PC-3 (cell line): ENCODE measurements at regions not wholly inside any gene's neighbourhood (a gene's known extent, or its start where the extent isn't known, plus 50 kb on each side); places are given as distances from the start of the nearest gene placed in this dataset.

ENCODE experiments used
- ATAC-seq: fragments of 200-7000 bp; cut with Tn5 transposase; 2 replicates; pipeline ENCODE4 v1.9.1; 2020; ENCODE audit warnings: mild to moderate bottlenecking, moderate library complexity
- BruUV-seq: library from RNA; stranded (reverse); fragments of 400-500 nt; replicated peaks from 2 replicates; lab custom pipeline; 2021; lab: Mats Ljungman, UMichigan
- CTCF ChIA-PET: fragments of 300-600 bp; sonication (Branson Sonifier 250); formaldehyde crosslinking; loops from one replicate; lab custom pipeline; 2022; ENCODE audit warnings: antibody characterized with exemption; lab: Charles Lee
- POLR2A ChIA-PET: fragments of 300-600 bp; sonication (Branson Sonifier 250); formaldehyde crosslinking; loops from one replicate; lab custom pipeline; 2022; ENCODE audit warnings: antibody characterized with exemption; ENCODE audit not compliant: unreplicated experiment; lab: Charles Lee
- DNase-seq: peaks from one replicate; pipeline ENCODE4 v3.0.0-alpha.2; 2015
- H2AFZ ChIP-seq: fragments of 300-600 bp; sonication (generic); 2 replicates; pipeline ENCODE4 v1.6.0; 2016; ENCODE audit warnings: antibody characterized with exemption, low read length
- H3F3A ChIP-seq: fragments of 300-600 bp; sonication (generic); one replicate; pipeline ENCODE4 v1.6.0; 2017; ENCODE audit warnings: antibody characterized with exemption, low read length, control low read depth, mild to moderate bottlenecking; ENCODE audit not compliant: unreplicated experiment
- H3K27ac ChIP-seq: fragments of 300-600 bp; sonication (generic); 2 replicates; pipeline ENCODE4 v1.5.1; 2016; ENCODE audit warnings: mild to moderate bottlenecking, low read length
- H3K27me3 ChIP-seq: fragments of 300-600 bp; sonication (generic); 2 replicates; pipeline ENCODE4 v1.6.1; 2016; ENCODE audit warnings: low read length, mixed read lengths
- H3K36me3 ChIP-seq: fragments of 300-600 bp; sonication (generic); 2 replicates; pipeline ENCODE4 v1.6.1; 2016; ENCODE audit warnings: low read depth, mixed run types, low read length, mixed read lengths
- H3K4me1 ChIP-seq: fragments of 300-600 bp; sonication (generic); 2 replicates; pipeline ENCODE4 v1.5.1; 2016; ENCODE audit warnings: low read length; ENCODE audit not compliant: insufficient read depth
- H3K4me2 ChIP-seq: fragments of 300-600 bp; sonication (generic); 2 replicates; pipeline ENCODE4 v1.6.0; 2016; ENCODE audit warnings: low read length
- H3K4me3 ChIP-seq: fragments of 300-600 bp; sonication (generic); 2 replicates; pipeline ENCODE4 v1.5.1; 2016; ENCODE audit warnings: mild to moderate bottlenecking, low read length, mixed read lengths
- H3K79me2 ChIP-seq: fragments of 300-600 bp; sonication (generic); 2 replicates; pipeline ENCODE4 v1.6.1; 2017; ENCODE audit warnings: low read length, mixed read lengths
- H3K9ac ChIP-seq: fragments of 300-600 bp; sonication (generic); 2 replicates; pipeline ENCODE4 v1.6.0; 2016; ENCODE audit warnings: mild to moderate bottlenecking, low read length
- H3K9me2 ChIP-seq: fragments of 300-600 bp; sonication (generic); replicated peaks from 2 replicates; pipeline ENCODE4 v1.6.1; 2016; ENCODE audit warnings: mixed run types, low read length, mixed read lengths
- H3K9me3 ChIP-seq: fragments of 300-600 bp; sonication (generic); 2 replicates; pipeline ENCODE4 v1.6.1; 2016; ENCODE audit warnings: low read length, mixed read lengths
- H4K20me1 ChIP-seq: fragments of 300-600 bp; sonication (generic); 2 replicates; pipeline ENCODE4 v1.6.1; 2016; ENCODE audit warnings: low read length, mixed read lengths
- EZH2 ChIP-seq: fragments of 300-600 bp; sonication (generic); IDR thresholded peaks from one replicate; pipeline ENCODE4 v1.6.1; 2017; ENCODE audit warnings: antibody characterized with exemption, mild to moderate bottlenecking, low read length; ENCODE audit not compliant: unreplicated experiment
- EZH2phosphoT487 ChIP-seq: fragments of 300-600 bp; sonication (generic); IDR thresholded peaks from 2 replicates; pipeline ENCODE4 v1.6.1; 2018; ENCODE audit warnings: mild to moderate bottlenecking, antibody characterized with exemption, low read length, borderline replicate concordance
- intact Hi-C: fragments of 100-400 bp; cut with micrococcal nuclease; formaldehyde crosslinking; loops from 2 replicates; pipeline ENCODE4 v1.9.0; 2023
- TF ChIP-seq, protein P1 (sequence below): fragments of 300-600 bp; sonication (generic); conservative IDR thresholded peaks from 2 replicates; pipeline ENCODE4 v1.5.1; 2017; ENCODE audit warnings: antibody characterized with exemption, low read depth, mild to moderate bottlenecking, low read length

DNA sequence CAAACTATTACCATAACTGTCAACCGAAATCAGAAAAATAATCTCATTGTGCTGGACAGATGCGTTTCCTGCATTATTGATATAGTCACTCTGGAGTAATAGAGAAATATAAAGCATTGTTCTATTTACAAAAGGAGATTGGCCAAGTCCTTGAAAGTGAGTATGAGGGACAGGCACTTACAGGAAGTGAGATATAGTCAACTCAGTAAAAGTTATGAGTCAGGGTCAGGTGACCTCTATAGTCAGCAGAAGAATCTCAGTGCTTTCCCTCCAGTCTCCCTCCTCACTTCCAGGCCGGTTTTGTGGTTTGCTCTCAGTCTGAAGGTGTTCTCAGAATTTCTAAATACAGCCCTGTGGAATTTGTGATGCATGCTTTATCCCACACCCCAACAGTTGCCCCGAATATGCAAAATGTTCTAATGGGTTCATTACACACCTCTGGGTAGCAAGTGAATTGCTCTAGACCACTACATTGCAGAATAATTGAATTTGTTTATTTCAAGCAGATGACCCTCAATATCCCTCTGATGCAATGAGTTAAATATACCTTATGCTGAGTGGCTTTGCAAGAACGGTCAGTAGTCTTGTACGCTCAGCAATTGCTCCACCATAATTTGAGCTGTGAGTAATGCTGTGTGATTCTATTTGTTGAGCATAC is 787.7 kb downstream of the MCTP2 start:
- ATAC-seq (no peak; the same call in 1 of the 2 replicates), DNase-seq (peak; percentile 78)
- H3K4me1 ChIP-seq = peaks cover 21% of the 10 kb centered on the region
- H3K9ac ChIP-seq = no peak overlapping the region
- ChIA-PET CTCF (no interaction called here), POLR2A (no interaction called here)
- TF ChIP-seq EZH2 (no peak), EZH2phosphoT487 (no peak)
- TF ChIP-seq, protein P1, sequence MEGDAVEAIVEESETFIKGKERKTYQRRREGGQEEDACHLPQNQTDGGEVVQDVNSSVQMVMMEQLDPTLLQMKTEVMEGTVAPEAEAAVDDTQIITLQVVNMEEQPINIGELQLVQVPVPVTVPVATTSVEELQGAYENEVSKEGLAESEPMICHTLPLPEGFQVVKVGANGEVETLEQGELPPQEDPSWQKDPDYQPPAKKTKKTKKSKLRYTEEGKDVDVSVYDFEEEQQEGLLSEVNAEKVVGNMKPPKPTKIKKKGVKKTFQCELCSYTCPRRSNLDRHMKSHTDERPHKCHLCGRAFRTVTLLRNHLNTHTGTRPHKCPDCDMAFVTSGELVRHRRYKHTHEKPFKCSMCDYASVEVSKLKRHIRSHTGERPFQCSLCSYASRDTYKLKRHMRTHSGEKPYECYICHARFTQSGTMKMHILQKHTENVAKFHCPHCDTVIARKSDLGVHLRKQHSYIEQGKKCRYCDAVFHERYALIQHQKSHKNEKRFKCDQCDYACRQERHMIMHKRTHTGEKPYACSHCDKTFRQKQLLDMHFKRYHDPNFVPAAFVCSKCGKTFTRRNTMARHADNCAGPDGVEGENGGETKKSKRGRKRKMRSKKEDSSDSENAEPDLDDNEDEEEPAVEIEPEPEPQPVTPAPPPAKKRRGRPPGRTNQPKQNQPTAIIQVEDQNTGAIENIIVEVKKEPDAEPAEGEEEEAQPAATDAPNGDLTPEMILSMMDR = no peak
- H3K27me3 ChIP-seq = no peaks in the 10 kb centered on the region
- peaks cover 9% of the 10 kb centered on the region for H3F3A ChIP-seq
- no peaks in the 10 kb centered on the region for H3K36me3 ChIP-seq
- BruUV-seq = no TSS peak
- no peaks in the 10 kb centered on the region for H4K20me1 ChIP-seq
- H3K9me2 ChIP-seq = no peaks in the 10 kb centered on the region
- intact Hi-C loops = no loop called here
- H3K4me3 ChIP-seq = no peak overlapping the region; the same call in 1 of the 2 replicates
- peak overlapping the region; percentile 33 for H3K4me2 ChIP-seq
- peak overlapping the region; percentile 75 for H3K27ac ChIP-seq
- H2AFZ ChIP-seq = no peak overlapping the region
- no peaks in the 10 kb centered on the region for H3K9me3 ChIP-seq
- H3K79me2 ChIP-seq = no peaks in the 10 kb centered on the region

DNA sequence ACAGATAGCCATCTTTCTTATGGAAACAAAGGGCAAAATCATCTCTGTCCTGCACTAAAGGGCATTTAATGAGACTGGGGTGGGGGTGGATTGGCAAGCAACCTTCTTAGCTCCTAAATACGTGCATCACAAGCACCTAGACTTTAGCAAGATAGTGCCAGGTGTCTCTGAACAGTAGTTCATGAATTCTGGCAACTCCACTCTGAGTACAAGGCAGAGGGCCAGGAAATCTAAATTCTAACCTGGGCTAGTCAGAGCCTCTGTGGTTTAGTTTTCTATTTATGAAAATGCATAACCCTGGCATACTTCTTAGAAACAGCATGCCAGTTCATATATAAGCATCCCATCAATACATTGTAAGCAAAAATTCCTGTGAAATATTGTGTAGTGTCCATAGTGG is 788.5 kb downstream of the MCTP2 start:
- no peak for ATAC-seq
- Histone ChIP-seq H3K9me2 (no peaks in the 10 kb centered on the region), H4K20me1 (no peaks in the 10 kb centered on the region), H3K27ac (no peak overlapping the region), H3F3A (peaks cover 9% of the 10 kb centered on the region), H3K36me3 (no peaks in the 10 kb centered on the region), H3K27me3 (no peaks in the 10 kb centered on the region), H3K4me3 (no peak overlapping the region), H3K4me2 (no peak overlapping the region), H3K9me3 (no peaks in the 10 kb centered on the region), H3K9ac (no peak overlapping the region), H2AFZ (no peak overlapping the region), H3K79me2 (no peaks in the 10 kb centered on the region), H3K4me1 (peaks cover 21% of the 10 kb centered on the region)
- ChIA-PET CTCF (no interaction called here), POLR2A (no interaction called here)
- peak; percentile 33 for DNase-seq
- intact Hi-C loops = no loop called here
- BruUV-seq = no TSS peak
- TF ChIP-seq, protein P1 = no peak
- TF ChIP-seq EZH2 = no peak
- TF ChIP-seq EZH2phosphoT487 = no peak

DNA sequence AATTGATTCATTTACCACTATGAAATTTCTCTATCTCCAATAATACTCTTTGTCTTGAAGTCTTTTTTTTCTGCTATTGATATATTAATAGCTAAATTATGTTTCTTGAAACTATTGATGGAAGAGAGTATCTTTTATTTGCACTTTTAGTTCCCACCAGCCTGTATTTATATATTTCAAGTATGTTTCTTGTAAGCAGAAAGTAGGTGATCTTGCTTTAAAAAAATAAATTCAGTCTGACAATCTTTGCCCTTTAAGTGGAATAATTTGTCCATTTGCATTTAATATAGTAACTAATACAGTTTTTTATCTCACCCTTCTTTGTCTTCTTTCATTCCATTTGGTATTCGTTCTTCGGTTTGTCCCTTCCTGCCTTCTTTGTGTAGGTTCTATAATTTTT is 790.5 kb downstream of the MCTP2 start:
- BruUV-seq = no TSS peak
- intact Hi-C loops = no loop called here
- ATAC-seq = no peak
- no peaks in the 10 kb centered on the region for H4K20me1 ChIP-seq
- no peaks in the 10 kb centered on the region for H3K27me3 ChIP-seq
- H3K36me3 ChIP-seq = no peaks in the 10 kb centered on the region
- DNase-seq = no peak
- CTCF ChIA-PET = no interaction called here
- H3K9ac ChIP-seq = no peak overlapping the region
- H3K4me1 ChIP-seq = peaks cover 21% of the 10 kb centered on the region
- peaks cover 9% of the 10 kb centered on the region for H3F3A ChIP-seq
- H3K79me2 ChIP-seq = no peaks in the 10 kb centered on the region
- TF ChIP-seq, protein P1 = no peak
- TF ChIP-seq EZH2phosphoT487 (no peak), EZH2 (no peak)
- H2AFZ ChIP-seq = no peak overlapping the region
- POLR2A ChIA-PET = no interaction called here
- no peak overlapping the region for H3K4me2 ChIP-seq
- no peak overlapping the region for H3K4me3 ChIP-seq
- H3K27ac ChIP-seq = no peak overlapping the region
- H3K9me2 ChIP-seq = no peaks in the 10 kb centered on the region
- no peaks in the 10 kb centered on the region for H3K9me3 ChIP-seq
